ENCODE measurements at regions not wholly inside any gene's neighbourhood (a gene's known extent, or its start where the extent isn't known, plus 50 kb on each side); places are given as distances from the start of the nearest gene placed in this dataset.

GRCh38 chr5:51829230-51829629, 446.0 kb downstream of the ISL1 start:
- no peak for TF ChIP-seq CTCF (IDR thresholded peaks at IDR 0.05)
- TF ChIP-seq EZH2 (IDR thresholded peaks at IDR 0.05), result no peak
